HEK293 (cell line): ENCODE measurements at regions not wholly inside any gene's neighbourhood (a gene's known extent, or its start where the extent isn't known, plus 50 kb on each side); places are given as distances from the start of the nearest gene placed in this dataset.

Experiments
- GLIS2 ChIP-seq: fragments of 450-650 bp; formaldehyde crosslinking; IDR thresholded peaks from 2 replicates; pipeline ENCODE4 v1.5.1; 2016; ENCODE audit warnings: missing biosample characterization, missing genetic modification characterization
- ZFP69B ChIP-seq: fragments of 450-650 bp; formaldehyde crosslinking; IDR thresholded peaks from 2 replicates; pipeline ENCODE4 v1.5.1; 2016; ENCODE audit warnings: missing biosample characterization, missing genetic modification characterization
- ZNF610 ChIP-seq: fragments of 450-650 bp; formaldehyde crosslinking; IDR thresholded peaks from 2 replicates; pipeline ENCODE4 v1.5.1; 2016; ENCODE audit warnings: missing biosample characterization, missing genetic modification characterization, borderline replicate concordance

GRCh38 chrX:95885074-95885473 lies 799.6 kb upstream of the DIAPH2 start:
- no peak for TF ChIP-seq GLIS2 (tag by site-specific recombination)
- no peak for TF ChIP-seq ZFP69B (tag by site-specific recombination)
- TF ChIP-seq ZNF610 (tag by site-specific recombination) = no peak
